ENCODE measurements at regions not wholly inside any gene's neighbourhood (a gene's known extent, or its start where the extent isn't known, plus 50 kb on each side); places are given as distances from the start of the nearest gene placed in this dataset.

GRCh38 chr6:17218749-17219093 is 62.4 kb upstream of the RBM24 start:
- no peak for TF ChIP-seq MAZ (CRISPR knock-in tag; conservative IDR thresholded peaks at IDR 0.05 in 1 of 2, IDR thresholded peaks at IDR 0.05 in 1 of 2)
- TF ChIP-seq HBP1 (CRISPR knock-in tag; IDR thresholded peaks at IDR 0.05): no peak
- TF ChIP-seq CREB1 (IDR thresholded peaks at IDR 0.05): no peak
- no peak for TF ChIP-seq CREB1 (CRISPR knock-in tag; IDR thresholded peaks at IDR 0.05)
